ENCODE measurements at regions not wholly inside any gene's neighbourhood (a gene's known extent, or its start where the extent isn't known, plus 50 kb on each side); places are given as distances from the start of the nearest gene placed in this dataset.

DNA sequence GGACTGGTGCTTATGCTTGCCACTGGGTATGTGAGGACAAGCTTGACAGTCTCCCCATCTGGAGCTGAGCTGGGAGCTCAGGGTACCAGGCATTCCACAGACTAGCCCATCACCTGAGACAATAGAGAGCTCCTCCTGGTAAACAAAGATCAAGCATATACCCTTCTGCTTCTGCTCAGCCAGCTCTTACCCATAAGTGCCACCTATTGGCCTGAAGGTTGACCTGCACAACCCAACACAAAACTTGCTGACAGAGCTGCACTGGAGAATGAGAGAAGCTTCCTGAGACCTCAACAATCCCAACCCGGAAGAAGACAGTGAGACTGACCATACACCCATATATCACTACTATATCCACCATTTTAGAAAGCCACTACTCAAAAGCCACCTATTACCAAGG lies 1049.2 kb upstream of the INTU start:
- Histone ChIP-seq H3K27me3 (ENCODE audit: control insufficient read depth, insufficient read depth, low read length) (no peaks in the 10 kb centered on the region), H4K20me1 (ENCODE audit: control insufficient read depth, extremely low read depth, insufficient read depth, low read length) (no peaks in the 10 kb centered on the region), H3K9me3 (ENCODE audit: control insufficient read depth, insufficient read depth, low read depth, low read length) (no peaks in the 10 kb centered on the region), H3K4me1 (ENCODE audit: control insufficient read depth, extremely low read depth, insufficient read depth, low read length) (no peaks in the 10 kb centered on the region), H3K27ac (ENCODE audit: insufficient read depth, low read length) (no peak overlapping the region), H3K9ac (ENCODE audit: insufficient read depth, low read length) (no peak overlapping the region), H3K4me2 (ENCODE audit: extremely low read depth, insufficient read depth, low read length) (no peak overlapping the region), H3K36me3 (ENCODE audit: control insufficient read depth, insufficient read depth, low read length) (no peaks in the 10 kb centered on the region), H2AFZ (ENCODE audit: low read length) (no peak overlapping the region), H3K79me2 (ENCODE audit: control insufficient read depth, insufficient read depth, low read length) (no peaks in the 10 kb centered on the region), H3K4me3 (replicated peaks in 1 of 4; ENCODE audit: control extremely low read depth in 1 of 4, insufficient read depth in 1 of 4, low read depth in 3 of 4, low read length in 4 of 4) (no peak overlapping the region)
- DNase-seq (ENCODE audit: low read depth in 2 of 2): peak; percentile 6 to 23
- peak; percentile 17 to 35 for TF ChIP-seq CTCF (conservative IDR thresholded peaks at IDR 0.05 in 1 of 2, IDR thresholded peaks at IDR 0.05 in 1 of 2; ENCODE audit: low read depth in 1 of 2, low read length in 2 of 2)
- TF ChIP-seq EZH2 (IDR thresholded peaks at IDR 0.05; ENCODE audit: low read length, missing control alignments): no peak

DNA sequence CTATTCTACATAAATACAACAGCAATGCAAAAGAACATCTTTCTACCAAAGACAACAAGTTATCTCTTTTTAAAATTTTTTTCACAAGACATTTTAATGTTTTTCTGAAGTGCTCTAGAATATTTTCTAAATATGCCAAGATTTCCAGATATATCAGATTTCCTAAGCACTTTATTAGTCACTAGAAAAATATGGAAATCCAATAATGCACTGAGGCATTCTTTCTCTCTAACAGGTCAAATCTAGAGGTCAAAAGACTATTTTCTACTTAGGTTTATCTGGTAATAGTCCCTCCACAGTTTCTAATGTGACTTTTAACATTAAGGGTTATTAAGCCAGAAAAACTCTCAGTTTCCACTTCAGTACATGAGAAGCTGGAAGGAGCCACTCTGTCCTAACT lies 1041.2 kb upstream of the INTU start:
- Histone ChIP-seq H3K4me3 (replicated peaks in 1 of 4; ENCODE audit: control extremely low read depth in 1 of 4, insufficient read depth in 1 of 4, low read depth in 3 of 4, low read length in 4 of 4) (no peak overlapping the region), H3K27me3 (ENCODE audit: control insufficient read depth, insufficient read depth, low read length) (no peaks in the 10 kb centered on the region), H3K4me2 (ENCODE audit: extremely low read depth, insufficient read depth, low read length) (no peak overlapping the region), H2AFZ (ENCODE audit: low read length) (no peak overlapping the region), H4K20me1 (ENCODE audit: control insufficient read depth, extremely low read depth, insufficient read depth, low read length) (no peaks in the 10 kb centered on the region), H3K4me1 (ENCODE audit: control insufficient read depth, extremely low read depth, insufficient read depth, low read length) (no peaks in the 10 kb centered on the region), H3K27ac (ENCODE audit: insufficient read depth, low read length) (no peak overlapping the region), H3K9ac (ENCODE audit: insufficient read depth, low read length) (no peak overlapping the region), H3K36me3 (ENCODE audit: control insufficient read depth, insufficient read depth, low read length) (no peaks in the 10 kb centered on the region), H3K9me3 (ENCODE audit: control insufficient read depth, insufficient read depth, low read depth, low read length) (no peaks in the 10 kb centered on the region), H3K79me2 (ENCODE audit: control insufficient read depth, insufficient read depth, low read length) (no peaks in the 10 kb centered on the region)
- peak; percentile 20 to 25 for DNase-seq (ENCODE audit: low read depth in 2 of 2)
- TF ChIP-seq EZH2 (IDR thresholded peaks at IDR 0.05; ENCODE audit: low read length, missing control alignments): no peak
- no peak for TF ChIP-seq CTCF (conservative IDR thresholded peaks at IDR 0.05 in 1 of 2, IDR thresholded peaks at IDR 0.05 in 1 of 2; ENCODE audit: low read depth in 1 of 2, low read length in 2 of 2)

DNA sequence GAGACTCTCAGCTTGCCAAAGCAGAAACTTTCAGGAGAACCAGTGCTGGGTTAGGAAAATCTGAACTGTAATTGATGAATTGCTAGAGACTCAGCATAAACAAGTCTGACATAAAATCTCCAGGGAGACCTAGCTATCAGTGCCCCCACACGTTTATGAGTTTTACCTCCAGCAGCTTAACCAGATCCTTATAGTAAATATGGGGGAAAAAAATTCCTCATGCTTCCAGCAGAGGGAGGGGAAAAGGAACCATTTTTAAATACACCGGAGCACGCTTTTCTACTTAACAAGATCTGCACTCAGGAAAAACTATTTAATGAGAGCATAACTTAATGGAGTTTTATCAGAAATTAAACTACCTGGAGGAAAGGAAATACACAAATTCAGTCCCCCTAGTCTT lies 1040.7 kb upstream of the INTU start:
- no peak overlapping the region for H3K4me2 ChIP-seq (ENCODE audit: extremely low read depth, insufficient read depth, low read length)
- no peak overlapping the region for H3K4me3 ChIP-seq (replicated peaks in 1 of 4; ENCODE audit: control extremely low read depth in 1 of 4, insufficient read depth in 1 of 4, low read depth in 3 of 4, low read length in 4 of 4)
- no peak overlapping the region for H2AFZ ChIP-seq (ENCODE audit: low read length)
- TF ChIP-seq CTCF (conservative IDR thresholded peaks at IDR 0.05 in 1 of 2, IDR thresholded peaks at IDR 0.05 in 1 of 2; ENCODE audit: low read depth in 1 of 2, low read length in 2 of 2) (peak; percentile 35 to 45), EZH2 (IDR thresholded peaks at IDR 0.05; ENCODE audit: low read length, missing control alignments) (no peak)
- H3K36me3 ChIP-seq (ENCODE audit: control insufficient read depth, insufficient read depth, low read length): no peaks in the 10 kb centered on the region
- no peaks in the 10 kb centered on the region for H3K79me2 ChIP-seq (ENCODE audit: control insufficient read depth, insufficient read depth, low read length)
- no peak overlapping the region for H3K27ac ChIP-seq (ENCODE audit: insufficient read depth, low read length)
- H4K20me1 ChIP-seq (ENCODE audit: control insufficient read depth, extremely low read depth, insufficient read depth, low read length): no peaks in the 10 kb centered on the region
- no peak overlapping the region for H3K9ac ChIP-seq (ENCODE audit: insufficient read depth, low read length)
- peak; percentile 22 to 23 for DNase-seq (ENCODE audit: low read depth in 2 of 2)
- H3K27me3 ChIP-seq (ENCODE audit: control insufficient read depth, insufficient read depth, low read length): no peaks in the 10 kb centered on the region
- no peaks in the 10 kb centered on the region for H3K4me1 ChIP-seq (ENCODE audit: control insufficient read depth, extremely low read depth, insufficient read depth, low read length)
- H3K9me3 ChIP-seq (ENCODE audit: control insufficient read depth, insufficient read depth, low read depth, low read length): no peaks in the 10 kb centered on the region

All from fibroblast of lung (primary cell).